ENCODE measurements at regions not wholly inside any gene's neighbourhood (a gene's known extent, or its start where the extent isn't known, plus 50 kb on each side); places are given as distances from the start of the nearest gene placed in this dataset.
"Not testable (repeated sequence)": the region's sequence is repeated elsewhere in the genome, so short reads cannot be mapped to it uniquely, and the experiment has no call there.

GRCh38 chr10:124150807-124151417, 57.5 kb upstream of the CHST15 start:
- no peaks in the 10 kb centered on the region for H3K36me3 ChIP-seq (ENCODE audit: control insufficient read depth in 2 of 3, insufficient read depth in 3 of 3, low read length in 3 of 3)
- H3K4me3 ChIP-seq (ENCODE audit: low read length in 3 of 3), result no peak overlapping the region
- H3K4me1 ChIP-seq (ENCODE audit: control insufficient read depth in 2 of 3, insufficient read depth in 2 of 3, low read depth in 1 of 3, low read length in 3 of 3), result peaks cover 5 to 20% (median 10%) of the 10 kb centered on the region in 3 donors
- H3K27me3 ChIP-seq (ENCODE audit: control insufficient read depth, insufficient read depth, low read length), result no peaks in the 10 kb centered on the region
- H3K27ac ChIP-seq (ENCODE audit: low read depth in 2 of 2, low read length in 2 of 2), result no peak overlapping the region
- H3K9me3 ChIP-seq (ENCODE audit: control insufficient read depth in 2 of 3, insufficient read depth in 1 of 3, low read length in 3 of 3), result peaks cover 0 to 1% (median 0%) of the 10 kb centered on the region in 3 donors
- DNase-seq (peak in 1 of 5 donors; percentile 70), FAIRE-seq (no peak)
- no peak for TF ChIP-seq CTCF (IDR thresholded peaks at IDR 0.05; ENCODE audit: borderline replicate concordance, extremely low read depth, insufficient read depth)
- intact Hi-C loops (cut with DNase I), result no loop called here
- H3K9ac ChIP-seq (ENCODE audit: low read length in 3 of 3), result no peak overlapping the region

GRCh38 chr10:124150189-124150806, 56.9 kb upstream of the CHST15 start:
- FAIRE-seq (no peak), DNase-seq (peak in 1 of 5 donors; percentile 22)
- no peak overlapping the region for H3K9ac ChIP-seq (ENCODE audit: low read length in 3 of 3)
- no peaks in the 10 kb centered on the region for H3K36me3 ChIP-seq (ENCODE audit: control insufficient read depth in 2 of 3, insufficient read depth in 3 of 3, low read length in 3 of 3)
- TF ChIP-seq CTCF (IDR thresholded peaks at IDR 0.05; ENCODE audit: borderline replicate concordance, extremely low read depth, insufficient read depth), result no peak
- intact Hi-C loops (cut with DNase I), result no loop called here
- H3K27ac ChIP-seq (ENCODE audit: low read depth in 2 of 2, low read length in 2 of 2), result no peak overlapping the region
- peaks cover 0 to 16% (median 7%) of the 10 kb centered on the region in 3 donors for H3K4me1 ChIP-seq (ENCODE audit: control insufficient read depth in 2 of 3, insufficient read depth in 2 of 3, low read depth in 1 of 3, low read length in 3 of 3)
- no peaks in the 10 kb centered on the region for H3K27me3 ChIP-seq (ENCODE audit: control insufficient read depth, insufficient read depth, low read length)
- peaks cover 0 to 1% (median 0%) of the 10 kb centered on the region in 3 donors for H3K9me3 ChIP-seq (ENCODE audit: control insufficient read depth in 2 of 3, insufficient read depth in 1 of 3, low read length in 3 of 3)
- no peak overlapping the region for H3K4me3 ChIP-seq (ENCODE audit: low read length in 3 of 3)

- no peak for FAIRE-seq
- no peaks in the 10 kb centered on the region for H3K36me3 ChIP-seq (ENCODE audit: control insufficient read depth in 2 of 3, insufficient read depth in 3 of 3, low read length in 3 of 3)
These were observed 56.0 kb upstream of the CHST15 start for GRCh38 chr10:124149189-124150042.

GRCh38 chr10:124148509-124149188, 55.3 kb upstream of the CHST15 start:
- H3K27ac ChIP-seq (ENCODE audit: low read depth in 2 of 2, low read length in 2 of 2); FAIRE-seq; H3K36me3 ChIP-seq (ENCODE audit: control insufficient read depth in 2 of 3, insufficient read depth in 3 of 3, low read length in 3 of 3); H3K9ac ChIP-seq (ENCODE audit: low read length in 3 of 3); H3K27me3 ChIP-seq (ENCODE audit: control insufficient read depth, insufficient read depth, low read length); H3K9me3 ChIP-seq (ENCODE audit: control insufficient read depth in 2 of 3, insufficient read depth in 1 of 3, low read length in 3 of 3); H3K4me3 ChIP-seq (ENCODE audit: low read length in 3 of 3); intact Hi-C loops (cut with DNase I): not testable (repeated sequence)
- peaks cover 4 to 19% (median 6%) of the 10 kb centered on the region in 3 donors for H3K4me1 ChIP-seq (ENCODE audit: control insufficient read depth in 2 of 3, insufficient read depth in 2 of 3, low read depth in 1 of 3, low read length in 3 of 3)
- DNase-seq, result peak in 1 of 5 donors; percentile 8

More at GRCh38 chr10:124149189-124150042, 56.0 kb upstream of the CHST15 start:
- Histone ChIP-seq H3K4me3 (ENCODE audit: low read length in 3 of 3) (no peak overlapping the region), H3K27me3 (ENCODE audit: control insufficient read depth, insufficient read depth, low read length) (no peaks in the 10 kb centered on the region), H3K4me1 (ENCODE audit: control insufficient read depth in 2 of 3, insufficient read depth in 2 of 3, low read depth in 1 of 3, low read length in 3 of 3) (peaks cover 4 to 20% (median 7%) of the 10 kb centered on the region in 3 donors), H3K9me3 (ENCODE audit: control insufficient read depth in 2 of 3, insufficient read depth in 1 of 3, low read length in 3 of 3) (peaks cover 0 to 1% (median 0%) of the 10 kb centered on the region in 3 donors), H3K9ac (ENCODE audit: low read length in 3 of 3) (no peak overlapping the region), H3K27ac (ENCODE audit: low read depth in 2 of 2, low read length in 2 of 2) (no peak overlapping the region)
- intact Hi-C loops (cut with DNase I), result no loop called here
- TF ChIP-seq CTCF (IDR thresholded peaks at IDR 0.05; ENCODE audit: borderline replicate concordance, extremely low read depth, insufficient read depth), result no peak
- DNase-seq, result peak in 4 of 5 donors; percentile 43 to 66 (median 52)

All from kidney (tissue), 13 donors.